ENCODE measurements at regions not wholly inside any gene's neighbourhood (a gene's known extent, or its start where the extent isn't known, plus 50 kb on each side); places are given as distances from the start of the nearest gene placed in this dataset.

- DNase-seq = no peak
- Mint-ChIP-seq H3K4me1 (ENCODE audit: low read depth) (no peaks in the 10 kb centered on the region), H3K9me3 (peaks cover 59% of the 10 kb centered on the region), H3K27ac (no peak overlapping the region), H3K36me3 (ENCODE audit: low read depth) (no peaks in the 10 kb centered on the region), H3K27me3 (ENCODE audit: insufficient read depth) (no peaks in the 10 kb centered on the region), H3K4me3 (no peak overlapping the region)
- TF ChIP-seq CTCF (IDR thresholded peaks at IDR 0.05) = no peak
Observed at GRCh38 chr7:153628406-153628805, 423.8 kb upstream of the DPP6 start.

- H3K4me1 Mint-ChIP-seq (ENCODE audit: low read depth) = no peaks in the 10 kb centered on the region
- no peaks in the 10 kb centered on the region for H3K36me3 Mint-ChIP-seq (ENCODE audit: low read depth)
- no peak for TF ChIP-seq CTCF (IDR thresholded peaks at IDR 0.05)
- H3K4me3 Mint-ChIP-seq = no peak overlapping the region
- no peak overlapping the region for H3K27ac Mint-ChIP-seq
- H3K9me3 Mint-ChIP-seq = peaks cover 60% of the 10 kb centered on the region
- no peak for DNase-seq
- no peaks in the 10 kb centered on the region; the same call in 1 of the 2 replicates for H3K27me3 Mint-ChIP-seq (ENCODE audit: insufficient read depth)
Observed at GRCh38 chr7:153628825-153629224, 423.4 kb upstream of the DPP6 start.

- H3K27ac Mint-ChIP-seq = no peak overlapping the region
- no peaks in the 10 kb centered on the region for H3K4me1 Mint-ChIP-seq (ENCODE audit: low read depth)
- H3K27me3 Mint-ChIP-seq (ENCODE audit: insufficient read depth) = no peaks in the 10 kb centered on the region; the same call in 1 of the 2 replicates
- no peak for DNase-seq
- no peak for TF ChIP-seq CTCF (IDR thresholded peaks at IDR 0.05)
- H3K36me3 Mint-ChIP-seq (ENCODE audit: low read depth) = peaks cover 4% of the 10 kb centered on the region; the same call in 1 of the 2 replicates
- no peak overlapping the region for H3K4me3 Mint-ChIP-seq
- H3K9me3 Mint-ChIP-seq = peaks cover 64% of the 10 kb centered on the region
Observed at GRCh38 chr7:153638821-153639435, 413.3 kb upstream of the DPP6 start.

DNA sequence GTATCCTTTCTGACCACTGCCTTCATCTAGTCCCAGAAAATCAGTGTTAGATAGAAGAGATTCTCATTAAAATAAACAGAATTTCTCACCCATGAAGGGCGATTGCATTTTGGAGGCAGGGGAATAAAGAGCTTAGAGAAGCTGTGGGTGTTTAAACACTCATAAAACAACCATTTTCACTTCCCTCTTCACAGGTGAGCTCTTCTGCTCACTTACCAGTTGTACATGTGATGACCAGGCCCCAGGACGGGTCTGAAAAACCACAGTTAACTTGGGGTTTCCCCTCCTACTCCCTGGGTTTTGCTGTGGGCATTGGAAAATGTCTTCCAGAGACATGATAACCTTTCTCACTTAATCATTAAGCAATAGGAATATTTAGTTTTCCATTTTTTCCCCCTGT is 411.6 kb upstream of the DPP6 start:
- Mint-ChIP-seq H3K9me3 (peaks cover 68% of the 10 kb centered on the region), H3K27me3 (ENCODE audit: insufficient read depth) (no peaks in the 10 kb centered on the region; the same call in 1 of the 2 replicates), H3K4me3 (no peak overlapping the region), H3K36me3 (ENCODE audit: low read depth) (peaks cover 4% of the 10 kb centered on the region; the same call in 1 of the 2 replicates), H3K27ac (no peak overlapping the region), H3K4me1 (ENCODE audit: low read depth) (no peaks in the 10 kb centered on the region)
- DNase-seq = no peak
- no peak for TF ChIP-seq CTCF (IDR thresholded peaks at IDR 0.05)

DNA sequence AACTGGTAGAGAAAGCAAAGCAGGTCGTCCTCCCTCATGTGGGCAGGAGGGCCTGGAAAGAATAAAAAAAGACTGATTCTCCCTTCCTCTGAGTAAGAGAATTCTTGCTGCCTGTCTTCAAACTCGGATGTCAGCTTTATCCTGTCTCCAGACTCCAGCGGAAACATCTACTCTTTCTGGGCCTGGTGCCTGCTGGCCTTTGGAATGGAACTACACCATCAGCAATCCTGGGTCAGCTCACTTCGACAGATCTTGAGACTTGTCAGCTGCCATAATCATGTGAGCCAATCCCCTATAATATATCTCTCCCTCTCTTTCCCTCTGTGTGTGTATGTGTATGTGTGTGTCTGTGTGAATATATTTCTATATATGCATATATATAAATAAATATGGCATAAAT is 411.0 kb upstream of the DPP6 start:
- H3K4me1 Mint-ChIP-seq (ENCODE audit: low read depth) = no peaks in the 10 kb centered on the region
- H3K9me3 Mint-ChIP-seq = peaks cover 67% of the 10 kb centered on the region
- H3K27me3 Mint-ChIP-seq (ENCODE audit: insufficient read depth) = no peaks in the 10 kb centered on the region; the same call in 1 of the 2 replicates
- no peak overlapping the region for H3K4me3 Mint-ChIP-seq
- peaks cover 4% of the 10 kb centered on the region; the same call in 1 of the 2 replicates for H3K36me3 Mint-ChIP-seq (ENCODE audit: low read depth)
- no peak for TF ChIP-seq CTCF (IDR thresholded peaks at IDR 0.05)
- DNase-seq = no peak
- H3K27ac Mint-ChIP-seq = no peak overlapping the region
